ENCODE measurements at regions not wholly inside any gene's neighbourhood (a gene's known extent, or its start where the extent isn't known, plus 50 kb on each side); places are given as distances from the start of the nearest gene placed in this dataset.

DNA sequence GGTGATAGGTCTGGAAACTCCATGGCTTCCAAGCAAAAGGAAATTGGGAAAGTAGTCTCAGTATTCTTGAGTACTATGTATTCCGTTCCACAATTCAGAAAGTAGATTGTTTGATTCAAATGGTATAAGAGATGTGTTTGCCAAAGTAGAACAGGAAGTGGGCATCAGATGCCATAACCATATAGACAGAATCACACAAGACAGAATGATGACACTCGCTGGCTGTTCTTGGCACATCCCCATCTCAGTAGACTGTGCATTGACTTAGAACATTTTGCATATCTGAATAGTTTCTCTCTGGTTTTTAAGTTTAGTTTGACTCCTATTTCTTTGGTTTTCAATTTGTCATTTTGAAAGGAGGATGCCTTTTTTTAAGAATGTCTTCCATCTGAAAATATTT is 221.1 kb upstream of the RGS6 start:
- TF ChIP-seq POLR2A (IDR thresholded peaks at IDR 0.05), result no peak
- TF ChIP-seq, protein P1, sequence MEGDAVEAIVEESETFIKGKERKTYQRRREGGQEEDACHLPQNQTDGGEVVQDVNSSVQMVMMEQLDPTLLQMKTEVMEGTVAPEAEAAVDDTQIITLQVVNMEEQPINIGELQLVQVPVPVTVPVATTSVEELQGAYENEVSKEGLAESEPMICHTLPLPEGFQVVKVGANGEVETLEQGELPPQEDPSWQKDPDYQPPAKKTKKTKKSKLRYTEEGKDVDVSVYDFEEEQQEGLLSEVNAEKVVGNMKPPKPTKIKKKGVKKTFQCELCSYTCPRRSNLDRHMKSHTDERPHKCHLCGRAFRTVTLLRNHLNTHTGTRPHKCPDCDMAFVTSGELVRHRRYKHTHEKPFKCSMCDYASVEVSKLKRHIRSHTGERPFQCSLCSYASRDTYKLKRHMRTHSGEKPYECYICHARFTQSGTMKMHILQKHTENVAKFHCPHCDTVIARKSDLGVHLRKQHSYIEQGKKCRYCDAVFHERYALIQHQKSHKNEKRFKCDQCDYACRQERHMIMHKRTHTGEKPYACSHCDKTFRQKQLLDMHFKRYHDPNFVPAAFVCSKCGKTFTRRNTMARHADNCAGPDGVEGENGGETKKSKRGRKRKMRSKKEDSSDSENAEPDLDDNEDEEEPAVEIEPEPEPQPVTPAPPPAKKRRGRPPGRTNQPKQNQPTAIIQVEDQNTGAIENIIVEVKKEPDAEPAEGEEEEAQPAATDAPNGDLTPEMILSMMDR (IDR thresholded peaks at IDR 0.05), result no peak

All from sigmoid colon (tissue), 3 donors.